ENCODE measurements at regions not wholly inside any gene's neighbourhood (a gene's known extent, or its start where the extent isn't known, plus 50 kb on each side); places are given as distances from the start of the nearest gene placed in this dataset.

- TF ChIP-seq STAT1 (IDR thresholded peaks at IDR 0.05; ENCODE audit: unreplicated experiment) (no peak), ZNF462 (CRISPR knock-in tag; IDR thresholded peaks at IDR 0.05) (no peak), ZNF114 (CRISPR knock-in tag; IDR thresholded peaks at IDR 0.05) (no peak), EZH2phosphoT487 (IDR thresholded peaks at IDR 0.05; ENCODE audit: unreplicated experiment) (no peak)
Measured at GRCh38 chr4:183783306-183783705, 121.8 kb upstream of the STOX2 start (continued).

GRCh38 chr4:183783991-183784553 is 121.0 kb upstream of the STOX2 start:
- Mint-ChIP-seq H3K4me3 (no peak overlapping the region), H3K4me1 (peaks cover 7% of the 10 kb centered on the region), H3K9me3 (no peaks in the 10 kb centered on the region; the same call in 2 of the 3 replicates), H3K27me3 (ENCODE audit: insufficient read depth, low read depth, poor library complexity) (no peaks in the 10 kb centered on the region), H3K27ac (no peak overlapping the region), H3K36me3 (ENCODE audit: low read depth) (no peaks in the 10 kb centered on the region)
- Histone ChIP-seq H2AFZ (peak overlapping the region; percentile 86; the same call in 1 of the 2 replicates), H3K27me3 (ENCODE audit: insufficient read depth) (no peaks in the 10 kb centered on the region), H3K36me3 (ENCODE audit: insufficient read depth) (no peaks in the 10 kb centered on the region), H3K4me2 (no peak overlapping the region; the same call in 1 of the 2 replicates), H3K9me2 (ENCODE audit: insufficient read depth) (no peaks in the 10 kb centered on the region), H3F3A (replicated peaks; ENCODE audit: low read depth) (no peaks in the 10 kb centered on the region), H4K20me1 (replicated peaks; ENCODE audit: insufficient read depth) (no peaks in the 10 kb centered on the region), H3K27ac (ENCODE audit: low read depth) (no peak overlapping the region), H3K4me3 (no peak overlapping the region), H3K4me1 (ENCODE audit: insufficient read depth) (peaks cover 8% of the 10 kb centered on the region), H3K79me2 (replicated peaks; ENCODE audit: insufficient read depth) (no peaks in the 10 kb centered on the region)
- ATAC-seq = peak; percentile 96
- peak; percentile 60 for DNase-seq (ENCODE audit: low spot score)
- TF ChIP-seq STAT1 (IDR thresholded peaks at IDR 0.05; ENCODE audit: unreplicated experiment) = no peak
- TF ChIP-seq ZNF114 (CRISPR knock-in tag; IDR thresholded peaks at IDR 0.05) = no peak
- TF ChIP-seq POLR2AphosphoS5 (IDR thresholded peaks at IDR 0.05; ENCODE audit: low read depth) = no peak
- no peak for TF ChIP-seq CTCF (conservative IDR thresholded peaks at IDR 0.05; ENCODE audit: low read depth in 2 of 2)
- no peak for TF ChIP-seq EZH2 (IDR thresholded peaks at IDR 0.05; ENCODE audit: low read depth, unreplicated experiment)
- no peak for TF ChIP-seq EZH2phosphoT487 (IDR thresholded peaks at IDR 0.05; ENCODE audit: unreplicated experiment)
- no peak for TF ChIP-seq JUNB (IDR thresholded peaks at IDR 0.05; ENCODE audit: unreplicated experiment)
- no peak for TF ChIP-seq ETS1 (IDR thresholded peaks at IDR 0.05)
- TF ChIP-seq REST (IDR thresholded peaks at IDR 0.05; ENCODE audit: unreplicated experiment) = no peak
- no peak for TF ChIP-seq ZNF331 (CRISPR knock-in tag; IDR thresholded peaks at IDR 0.05; ENCODE audit: low read depth)
- TF ChIP-seq NANOG (IDR thresholded peaks at IDR 0.05; ENCODE audit: borderline replicate concordance) = no peak
- no peak for TF ChIP-seq CREB1 (CRISPR knock-in tag; IDR thresholded peaks at IDR 0.05; ENCODE audit: low read depth)
